Panc1 (cell line): ENCODE measurements at regions not wholly inside any gene's neighbourhood (a gene's known extent, or its start where the extent isn't known, plus 50 kb on each side); places are given as distances from the start of the nearest gene placed in this dataset.

Experiments used
- CTCF ChIP-seq: fragments of 450-650 bp; IDR thresholded peaks from 2 replicates; pipeline ENCODE4 v1.5.1; 2017; ENCODE audit warnings: mild to moderate bottlenecking
- POLR2AphosphoS5 ChIP-seq: IDR thresholded peaks from 2 replicates; pipeline ENCODE4 v1.6.1; 2012; ENCODE audit warnings: mild to moderate bottlenecking, low read depth, low read length, moderate library complexity
- REST ChIP-seq, 2 experiments: IDR thresholded peaks; 2 replicates each; pipeline ENCODE4 v1.6.1; 2011 to 2012; ENCODE audit warnings: low read depth in 2 of 2, control low read depth in 1 of 2, low read length in 1 of 2, mild to moderate bottlenecking in 1 of 2, moderate library complexity in 1 of 2; ENCODE audit not compliant: insufficient read depth in 1 of 2

GRCh38 chr3:181446741-181447140, 265.0 kb upstream of the SOX2 start:
- TF ChIP-seq POLR2AphosphoS5 (no peak), REST (IDR thresholded peaks at IDR 0.05; ENCODE audit: insufficient read depth in 1 of 2, low read depth in 2 of 2, low read length in 1 of 2) (no peak), CTCF (no peak)
